ENCODE measurements at regions not wholly inside any gene's neighbourhood (a gene's known extent, or its start where the extent isn't known, plus 50 kb on each side); places are given as distances from the start of the nearest gene placed in this dataset.
"Not testable (repeated sequence)": the region's sequence is repeated elsewhere in the genome, so short reads cannot be mapped to it uniquely, and the experiment has no call there.

GRCh38 chr15:25249236-25250010 is 189.4 kb downstream of the UBE3A start:
- Histone ChIP-seq H3K9me3 (ENCODE audit: control insufficient read depth, insufficient read depth, low read length) (peaks cover 2% of the 10 kb centered on the region), H3K36me3 (ENCODE audit: control insufficient read depth, insufficient read depth, low read length) (no peaks in the 10 kb centered on the region), H3K27me3 (ENCODE audit: control insufficient read depth, insufficient read depth, low read length) (no peaks in the 10 kb centered on the region)

GRCh38 chr15:25250011-25250596 is 188.7 kb downstream of the UBE3A start:
- H3K9ac ChIP-seq (ENCODE audit: low read depth, low read length) = no peak overlapping the region
- no peak overlapping the region for H3K4me3 ChIP-seq (ENCODE audit: low read depth, low read length)
- peaks cover 2% of the 10 kb centered on the region for H3K9me3 ChIP-seq (ENCODE audit: control insufficient read depth, insufficient read depth, low read length)
- H3K4me1 ChIP-seq (ENCODE audit: control insufficient read depth, insufficient read depth, low read length) = no peaks in the 10 kb centered on the region
- no peaks in the 10 kb centered on the region for H3K27me3 ChIP-seq (ENCODE audit: control insufficient read depth, insufficient read depth, low read length)
- H3K36me3 ChIP-seq (ENCODE audit: control insufficient read depth, insufficient read depth, low read length) = no peaks in the 10 kb centered on the region

More at GRCh38 chr15:25249236-25250010, 189.4 kb downstream of the UBE3A start:
- no peak overlapping the region for H3K4me3 ChIP-seq (ENCODE audit: low read depth, low read length)
- no peaks in the 10 kb centered on the region for H3K4me1 ChIP-seq (ENCODE audit: control insufficient read depth, insufficient read depth, low read length)
- no peak overlapping the region for H3K9ac ChIP-seq (ENCODE audit: low read depth, low read length)

DNA sequence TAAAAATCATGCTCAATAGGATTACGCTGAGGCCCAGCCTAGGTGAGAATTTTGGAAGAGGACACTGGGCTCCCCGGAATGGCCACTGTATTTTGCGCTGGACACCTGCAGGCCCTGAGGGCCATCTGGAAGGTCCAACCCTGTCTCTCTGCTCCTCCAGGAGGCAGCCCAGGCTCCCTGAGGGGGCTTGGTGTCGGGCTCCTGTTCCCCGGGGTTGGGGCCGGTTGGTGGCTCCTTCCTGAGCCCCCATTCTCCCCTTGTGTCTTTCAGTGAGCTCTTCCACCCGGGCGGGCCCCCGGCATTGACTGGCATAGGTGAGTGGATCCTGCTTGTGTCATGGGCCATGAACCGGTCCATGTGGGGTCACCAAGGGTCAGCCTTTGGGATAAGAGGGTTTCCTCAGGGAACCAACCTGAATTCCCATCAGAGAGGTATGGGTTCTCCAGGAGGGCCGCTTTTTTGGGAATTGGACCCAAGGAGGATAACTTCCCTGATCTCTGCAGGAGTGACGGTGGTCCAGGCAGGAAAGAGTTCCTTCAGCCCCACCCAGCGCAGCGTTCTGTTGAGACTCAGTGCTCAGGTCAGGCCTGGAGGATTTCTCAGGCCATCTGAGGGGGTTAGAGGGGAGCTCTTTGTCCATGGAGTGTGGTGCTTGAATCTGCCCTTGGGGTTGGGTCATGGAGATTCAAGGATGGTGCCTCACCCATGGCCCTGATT is 187.8 kb downstream of the UBE3A start:
- Histone ChIP-seq H3K9me3 (ENCODE audit: control insufficient read depth, insufficient read depth, low read length) (peaks cover 5% of the 10 kb centered on the region), H3K4me1 (ENCODE audit: control insufficient read depth, insufficient read depth, low read length) (no peaks in the 10 kb centered on the region), H3K9ac (ENCODE audit: low read depth, low read length) (no peak overlapping the region), H3K27me3 (ENCODE audit: control insufficient read depth, insufficient read depth, low read length) (no peaks in the 10 kb centered on the region), H3K4me3 (ENCODE audit: low read depth, low read length) (no peak overlapping the region), H3K36me3 (ENCODE audit: control insufficient read depth, insufficient read depth, low read length) (no peaks in the 10 kb centered on the region)

GRCh38 chr15:25251700-25252390 is 187.0 kb downstream of the UBE3A start:
- Histone ChIP-seq H3K9ac (ENCODE audit: low read depth, low read length) (no peak overlapping the region), H3K9me3 (ENCODE audit: control insufficient read depth, insufficient read depth, low read length) (peaks cover 5% of the 10 kb centered on the region), H3K36me3 (ENCODE audit: control insufficient read depth, insufficient read depth, low read length) (no peaks in the 10 kb centered on the region), H3K4me3 (ENCODE audit: low read depth, low read length) (no peak overlapping the region), H3K27me3 (ENCODE audit: control insufficient read depth, insufficient read depth, low read length) (no peaks in the 10 kb centered on the region), H3K4me1 (ENCODE audit: control insufficient read depth, insufficient read depth, low read length) (no peaks in the 10 kb centered on the region)

- not testable (repeated sequence) for H3K9ac ChIP-seq (ENCODE audit: low read depth, low read length); H3K4me1 ChIP-seq (ENCODE audit: control insufficient read depth, insufficient read depth, low read length); H3K4me3 ChIP-seq (ENCODE audit: low read depth, low read length); H3K9me3 ChIP-seq (ENCODE audit: control insufficient read depth, insufficient read depth, low read length); H3K27me3 ChIP-seq (ENCODE audit: control insufficient read depth, insufficient read depth, low read length); H3K36me3 ChIP-seq (ENCODE audit: control insufficient read depth, insufficient read depth, low read length)
Observed at GRCh38 chr15:25253048-25253973, 185.5 kb downstream of the UBE3A start.

DNA sequence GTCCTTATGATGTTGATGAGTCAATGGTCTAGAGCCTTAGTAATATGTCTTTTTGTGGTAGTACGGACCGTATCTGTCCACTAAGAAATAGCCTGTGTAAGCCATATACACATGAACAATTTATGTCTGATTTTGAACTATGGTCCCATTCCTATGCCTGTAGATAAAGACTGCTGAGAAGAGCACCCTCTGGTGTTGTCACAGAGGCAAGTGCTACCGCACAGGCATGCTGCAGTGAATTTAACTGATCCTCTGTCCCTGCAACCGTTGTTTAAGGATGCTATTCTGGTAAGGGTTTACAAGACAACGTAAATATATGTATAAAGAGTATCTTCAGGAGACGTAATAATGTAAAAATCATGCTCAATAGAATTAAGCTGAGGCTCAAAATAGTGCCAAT is 170.7 kb downstream of the UBE3A start:
- Histone ChIP-seq H3K4me3 (ENCODE audit: low read depth, low read length) (no peak overlapping the region), H3K9me3 (ENCODE audit: control insufficient read depth, insufficient read depth, low read length) (no peaks in the 10 kb centered on the region), H3K4me1 (ENCODE audit: control insufficient read depth, insufficient read depth, low read length) (no peaks in the 10 kb centered on the region), H3K9ac (ENCODE audit: low read depth, low read length) (no peak overlapping the region), H3K36me3 (ENCODE audit: control insufficient read depth, insufficient read depth, low read length) (no peaks in the 10 kb centered on the region), H3K27me3 (ENCODE audit: control insufficient read depth, insufficient read depth, low read length) (no peaks in the 10 kb centered on the region)
